DND-41 (cell line): ENCODE measurements at regions not wholly inside any gene's neighbourhood (a gene's known extent, or its start where the extent isn't known, plus 50 kb on each side); places are given as distances from the start of the nearest gene placed in this dataset.

Source experiments
- ATAC-seq: fragments of 200-7000 bp; cut with Tn5 transposase; 3 replicates; pipeline ENCODE4 v1.9.1; 2021; ENCODE audit warnings: low read depth; ENCODE audit not compliant: insufficient read depth
- DNase-seq: peaks from one replicate; pipeline ENCODE4 v3.0.0-alpha.2; 2020
- H2AFZ ChIP-seq: 2 replicates; pipeline ENCODE4 v1.6.0; 2012; ENCODE audit warnings: low read depth, low read length
- H3K27ac ChIP-seq: 2 replicates; pipeline ENCODE4 v1.5.1; 2012; ENCODE audit warnings: low read length, inconsistent platforms
- H3K27me3 ChIP-seq: fragments of 200-600 bp; sonication (generic); 2 replicates; pipeline ENCODE4 v1.6.0; 2012; ENCODE audit warnings: low read length, mild to moderate bottlenecking, inconsistent platforms; ENCODE audit not compliant: insufficient read depth, poor library complexity
- H3K36me3 ChIP-seq: 2 replicates; pipeline ENCODE4 v1.5.1; 2012; ENCODE audit warnings: low read length, inconsistent platforms; ENCODE audit not compliant: insufficient read depth
- H3K4me1 ChIP-seq: 2 replicates; pipeline ENCODE4 v1.5.1; 2012; ENCODE audit warnings: mild to moderate bottlenecking, low read length; ENCODE audit not compliant: insufficient read depth
- H3K4me2 ChIP-seq: 2 replicates; pipeline ENCODE4 v1.6.0; 2012; ENCODE audit warnings: mild to moderate bottlenecking, moderate library complexity, low read length, inconsistent platforms; ENCODE audit not compliant: insufficient read depth
- H3K4me3 ChIP-seq, 2 experiments: fragments of 200-600 bp in 1 of 2; shearing (Covaris generic) in 1 of 2; 2 replicates each; pipeline ENCODE4 v1.5.1; 2012 to 2016; ENCODE audit warnings: inconsistent platforms in 2 of 2, low read length in 2 of 2, mild to moderate bottlenecking in 2 of 2, low read depth in 1 of 2, moderate library complexity in 1 of 2
- H3K79me2 ChIP-seq: 2 replicates; pipeline ENCODE4 v1.6.0; 2012; ENCODE audit warnings: low read length, inconsistent platforms; ENCODE audit not compliant: insufficient read depth
- H3K9ac ChIP-seq: 2 replicates; pipeline ENCODE4 v1.6.0; 2012; ENCODE audit warnings: low read depth, mild to moderate bottlenecking, inconsistent platforms, low read length, moderate library complexity
- H3K9me3 ChIP-seq: 2 replicates; pipeline ENCODE4 v1.5.1; 2012; ENCODE audit warnings: low read length, moderate library complexity, mild to moderate bottlenecking, inconsistent platforms; ENCODE audit not compliant: insufficient read depth, severe bottlenecking
- H4K20me1 ChIP-seq: 2 replicates; pipeline ENCODE4 v1.6.0; 2012; ENCODE audit warnings: low read length; ENCODE audit not compliant: insufficient read depth
- EZH2 ChIP-seq: IDR thresholded peaks from 3 replicates; pipeline ENCODE4 v1.6.1; 2012; ENCODE audit warnings: borderline replicate concordance, low read depth, mild to moderate bottlenecking, moderate library complexity, low read length, inconsistent platforms; ENCODE audit not compliant: severe bottlenecking
- TF ChIP-seq, protein P1 (sequence below): IDR thresholded peaks from 2 replicates; pipeline ENCODE4 v1.5.1; 2012; ENCODE audit warnings: borderline replicate concordance, low read length, moderate library complexity, mild to moderate bottlenecking; ENCODE audit not compliant: poor library complexity, severe bottlenecking; ENCODE audit errors: extremely low read depth

- Histone ChIP-seq H3K9me3 (no peaks in the 10 kb centered on the region), H3K27me3 (no peaks in the 10 kb centered on the region), H2AFZ (no peak overlapping the region), H3K4me3 (no peak overlapping the region), H3K4me2 (no peak overlapping the region), H3K27ac (no peak overlapping the region), H3K36me3 (no peaks in the 10 kb centered on the region), H3K9ac (no peak overlapping the region), H4K20me1 (no peaks in the 10 kb centered on the region), H3K79me2 (no peaks in the 10 kb centered on the region), H3K4me1 (no peaks in the 10 kb centered on the region)
- ATAC-seq (no peak), DNase-seq (no peak)
- TF ChIP-seq, protein P1, sequence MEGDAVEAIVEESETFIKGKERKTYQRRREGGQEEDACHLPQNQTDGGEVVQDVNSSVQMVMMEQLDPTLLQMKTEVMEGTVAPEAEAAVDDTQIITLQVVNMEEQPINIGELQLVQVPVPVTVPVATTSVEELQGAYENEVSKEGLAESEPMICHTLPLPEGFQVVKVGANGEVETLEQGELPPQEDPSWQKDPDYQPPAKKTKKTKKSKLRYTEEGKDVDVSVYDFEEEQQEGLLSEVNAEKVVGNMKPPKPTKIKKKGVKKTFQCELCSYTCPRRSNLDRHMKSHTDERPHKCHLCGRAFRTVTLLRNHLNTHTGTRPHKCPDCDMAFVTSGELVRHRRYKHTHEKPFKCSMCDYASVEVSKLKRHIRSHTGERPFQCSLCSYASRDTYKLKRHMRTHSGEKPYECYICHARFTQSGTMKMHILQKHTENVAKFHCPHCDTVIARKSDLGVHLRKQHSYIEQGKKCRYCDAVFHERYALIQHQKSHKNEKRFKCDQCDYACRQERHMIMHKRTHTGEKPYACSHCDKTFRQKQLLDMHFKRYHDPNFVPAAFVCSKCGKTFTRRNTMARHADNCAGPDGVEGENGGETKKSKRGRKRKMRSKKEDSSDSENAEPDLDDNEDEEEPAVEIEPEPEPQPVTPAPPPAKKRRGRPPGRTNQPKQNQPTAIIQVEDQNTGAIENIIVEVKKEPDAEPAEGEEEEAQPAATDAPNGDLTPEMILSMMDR, result no peak
Measured at GRCh38 chrX:125384867-125385266, 65.2 kb downstream of the TEX13C start.

DNA sequence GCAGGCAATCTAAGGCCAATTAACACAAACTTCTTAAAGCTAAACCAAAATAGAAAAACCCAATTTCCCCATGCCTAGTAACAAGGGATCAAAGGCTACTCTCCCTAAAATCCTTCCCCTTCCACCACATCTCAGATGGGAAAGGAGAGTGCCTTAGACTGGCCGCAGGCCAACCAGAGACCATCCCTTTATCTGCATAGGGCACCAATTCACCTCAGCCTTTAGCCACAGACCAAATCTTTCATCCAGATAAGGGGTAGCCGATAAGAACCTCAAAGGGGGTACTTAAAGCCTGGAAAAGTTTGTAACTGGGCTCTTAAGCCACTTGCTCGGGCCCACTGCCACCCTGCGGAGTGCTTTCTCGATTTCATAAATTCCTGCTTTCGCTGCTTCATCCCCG, 68.3 kb downstream of the TEX13C start:
- no peak overlapping the region for H3K4me3 ChIP-seq
- H4K20me1 ChIP-seq, result no peaks in the 10 kb centered on the region
- H3K4me1 ChIP-seq, result no peaks in the 10 kb centered on the region
- no peaks in the 10 kb centered on the region for H3K79me2 ChIP-seq
- H3K9ac ChIP-seq, result no peak overlapping the region
- no peaks in the 10 kb centered on the region for H3K27me3 ChIP-seq
- H3K9me3 ChIP-seq, result no peaks in the 10 kb centered on the region
- no peaks in the 10 kb centered on the region for H3K36me3 ChIP-seq
- TF ChIP-seq, protein P1, result no peak
- no peak for TF ChIP-seq EZH2
- DNase-seq (no peak), ATAC-seq (no peak)
- H2AFZ ChIP-seq, result no peak overlapping the region
- H3K4me2 ChIP-seq, result no peak overlapping the region
- H3K27ac ChIP-seq, result no peak overlapping the region

DNA sequence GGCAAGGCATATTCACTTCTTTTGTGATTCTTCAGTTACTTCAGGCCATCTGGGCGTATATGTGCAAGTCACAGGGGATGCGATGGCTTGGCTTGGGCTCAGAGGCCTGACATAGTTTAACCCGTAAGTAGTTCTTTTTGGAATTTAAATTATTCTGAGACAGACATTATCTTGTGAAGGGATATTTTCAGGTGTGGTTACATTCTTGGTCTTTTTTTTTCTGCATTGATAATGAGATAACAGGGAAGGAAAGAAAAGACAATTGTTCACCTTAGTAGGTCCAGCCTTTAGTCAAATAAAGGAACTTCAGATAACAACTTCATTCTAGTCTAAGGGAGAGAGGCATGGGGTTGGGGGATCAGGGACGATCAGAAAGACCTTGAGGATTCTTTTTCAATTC, 74.8 kb downstream of the TEX13C start:
- H4K20me1 ChIP-seq, result no peaks in the 10 kb centered on the region
- no peaks in the 10 kb centered on the region for H3K79me2 ChIP-seq
- no peak overlapping the region for H3K4me2 ChIP-seq
- no peaks in the 10 kb centered on the region for H3K36me3 ChIP-seq
- no peaks in the 10 kb centered on the region for H3K27me3 ChIP-seq
- H3K9me3 ChIP-seq, result no peaks in the 10 kb centered on the region
- no peak for DNase-seq
- no peak for ATAC-seq
- no peak overlapping the region for H3K9ac ChIP-seq
- H3K4me3 ChIP-seq, result no peak overlapping the region
- no peak overlapping the region for H3K27ac ChIP-seq
- no peak overlapping the region for H2AFZ ChIP-seq
- TF ChIP-seq EZH2, result no peak
- TF ChIP-seq, protein P1, result no peak
- H3K4me1 ChIP-seq, result no peaks in the 10 kb centered on the region

DNA sequence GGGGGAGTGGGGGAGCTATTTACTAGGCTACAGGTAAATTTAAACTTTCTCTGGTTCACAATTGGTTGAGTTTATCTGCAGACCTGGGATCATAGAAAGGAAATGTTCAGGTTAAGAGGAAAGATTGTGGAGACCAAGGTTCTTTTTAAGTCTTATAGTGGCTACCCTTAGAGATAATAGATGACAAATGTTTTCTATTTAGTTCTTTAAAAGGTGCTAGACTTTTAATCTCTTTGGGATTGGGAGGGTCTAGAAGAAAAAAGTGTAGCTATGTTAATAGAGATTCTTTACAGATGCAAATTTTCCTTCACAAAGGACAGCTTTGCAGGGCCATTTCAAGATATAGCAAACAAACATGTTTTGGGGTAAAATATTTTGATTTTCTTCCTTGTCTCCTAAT, 76.0 kb downstream of the TEX13C start:
- Histone ChIP-seq H3K27me3 (no peaks in the 10 kb centered on the region), H3K27ac (no peak overlapping the region), H3K4me2 (no peak overlapping the region), H2AFZ (no peak overlapping the region), H3K4me1 (no peaks in the 10 kb centered on the region), H3K9me3 (no peaks in the 10 kb centered on the region), H3K79me2 (no peaks in the 10 kb centered on the region), H3K9ac (no peak overlapping the region), H3K36me3 (no peaks in the 10 kb centered on the region), H4K20me1 (no peaks in the 10 kb centered on the region), H3K4me3 (no peak overlapping the region)
- DNase-seq (no peak), ATAC-seq (no peak)
- TF ChIP-seq, protein P1, result no peak
- TF ChIP-seq EZH2, result no peak
